Dermis microvascular lymphatic vessel endothelial cell (primary cell): ENCODE measurements at regions not wholly inside any gene's neighbourhood (a gene's known extent, or its start where the extent isn't known, plus 50 kb on each side); places are given as distances from the start of the nearest gene placed in this dataset.

Source experiments
- DNase-seq, 2 donors: peaks; one replicate each; pipeline versions ENCODE4 v3.0.0 to v3.0.0-alpha.2; 2010; ENCODE audit warnings: low read depth in 2 of 2

GRCh38 chrX:115491766-115492165, 69.2 kb upstream of the PLS3 start:
- peak; percentile 50 for DNase-seq

GRCh38 chrX:115493015-115493414, 68.0 kb upstream of the PLS3 start:
- DNase-seq: peak in 1 of 2 donors; percentile 4

GRCh38 chrX:115494161-115494560, 66.8 kb upstream of the PLS3 start:
- peak in 1 of 2 donors; percentile 58 for DNase-seq

- no peak for DNase-seq
Observed at GRCh38 chrX:115499112-115499805, 61.7 kb upstream of the PLS3 start.

- no peak for DNase-seq
Observed at GRCh38 chrX:115503099-115503498, 57.9 kb upstream of the PLS3 start.

GRCh38 chrX:115504167-115504566, 56.8 kb upstream of the PLS3 start:
- DNase-seq: no peak
